ENCODE measurements at regions not wholly inside any gene's neighbourhood (a gene's known extent, or its start where the extent isn't known, plus 50 kb on each side); places are given as distances from the start of the nearest gene placed in this dataset.

- TF ChIP-seq POLR2A (IDR thresholded peaks at IDR 0.05): no peak
- TF ChIP-seq CTCF (IDR thresholded peaks at IDR 0.05): no peak
- no peak for TF ChIP-seq POLR2AphosphoS5 (IDR thresholded peaks at IDR 0.05)
Observed at GRCh38 chr1:102593276-102593675, 515.0 kb downstream of the COL11A1 start.

All from breast epithelium (tissue), 3 donors.